Sciatic nerve (tissue), 2 donors: ENCODE measurements at regions not wholly inside any gene's neighbourhood (a gene's known extent, or its start where the extent isn't known, plus 50 kb on each side); places are given as distances from the start of the nearest gene placed in this dataset.

ENCODE experiments used
- ATAC-seq: fragments of 200-7000 bp; cut with Tn5 transposase; one replicate; pipeline ENCODE4 v1.9.1; 2020; ENCODE audit warnings: mild to moderate bottlenecking, moderate library complexity
- DNase-seq: peaks from one replicate; pipeline ENCODE4 v3.0.0-alpha.2; 2020; ENCODE audit warnings: low spot score
- intact Hi-C: fragments of 100-400 bp; cut with DNase I; formaldehyde crosslinking; loops from one replicate; pipeline ENCODE4 v1.14.2; 2022
- donor health status: DM: no; HTN: no; CAD: no.
- donor health status: DM: no; HTN: no; CAD: no.

DNA sequence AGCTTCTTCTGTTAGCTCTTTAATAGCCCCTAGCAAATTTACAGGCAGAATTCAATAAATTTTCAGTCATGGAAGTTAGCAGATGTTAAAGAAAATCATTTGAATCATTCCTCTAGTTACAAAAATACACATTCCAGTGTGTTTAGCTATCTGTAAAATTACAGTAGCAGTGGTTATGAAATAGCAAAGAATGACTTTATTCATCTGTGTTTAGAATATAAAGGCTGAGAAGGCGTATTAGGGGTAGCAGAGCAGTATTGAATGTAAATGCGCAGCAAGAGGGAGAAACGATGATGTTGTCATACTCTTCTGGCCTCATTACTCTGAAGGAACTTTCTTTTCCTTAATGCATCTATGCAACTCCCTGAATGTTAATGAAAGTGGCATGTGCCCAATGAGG lies 106.2 kb upstream of the CYYR1 start:
- intact Hi-C loops = no loop called here
- DNase-seq = no peak
- no peak for ATAC-seq

DNA sequence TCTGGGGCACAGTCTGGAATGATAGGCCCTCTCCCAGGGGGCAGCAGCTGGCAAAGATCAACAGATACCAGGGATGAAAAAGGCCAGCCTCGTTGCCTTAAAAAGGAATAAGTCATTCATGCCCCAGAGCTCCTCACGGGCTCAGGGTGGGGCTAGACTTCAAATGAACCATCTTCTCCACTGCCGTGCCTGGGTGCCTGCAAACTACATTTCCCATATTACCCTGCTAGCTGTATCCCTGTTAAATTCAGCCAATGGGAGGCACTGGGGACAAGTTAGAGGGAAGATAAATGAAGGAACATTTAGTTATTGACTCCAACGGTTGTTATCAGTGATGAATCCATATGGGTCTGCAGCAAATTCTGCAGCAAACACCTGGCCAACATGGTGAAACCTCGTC lies 101.2 kb upstream of the CYYR1 start:
- DNase-seq (no peak), ATAC-seq (no peak)
- intact Hi-C loops = no loop called here

DNA sequence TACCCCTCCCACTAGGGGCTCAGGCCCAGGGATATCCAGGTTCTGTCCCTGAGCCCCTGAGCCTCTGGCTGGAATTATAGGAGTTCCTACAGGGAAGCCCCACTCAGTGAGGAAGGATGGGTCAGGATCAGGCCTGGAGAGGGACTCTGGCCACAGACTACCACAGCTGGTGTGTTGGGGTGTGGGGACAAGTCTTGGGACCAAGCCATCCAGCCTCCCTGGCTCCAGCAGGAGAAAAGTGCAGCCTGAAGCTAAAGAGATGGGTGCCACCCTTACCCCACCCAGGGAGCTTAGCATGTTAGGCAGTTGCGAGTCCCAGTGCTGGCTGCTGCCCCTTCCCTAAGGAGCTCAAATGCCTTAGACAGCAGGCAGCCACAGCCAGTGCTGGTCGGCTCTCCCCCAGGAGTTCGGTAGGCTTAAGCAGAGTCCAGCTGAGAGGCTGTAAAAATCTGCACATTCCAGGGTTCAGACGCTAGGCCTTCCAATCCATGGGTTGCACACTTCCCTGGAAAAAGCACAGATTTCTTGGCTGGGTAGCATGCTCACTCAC lies 96.2 kb upstream of the CYYR1 start:
- no peak for ATAC-seq
- intact Hi-C loops = no loop called here
- no peak for DNase-seq

DNA sequence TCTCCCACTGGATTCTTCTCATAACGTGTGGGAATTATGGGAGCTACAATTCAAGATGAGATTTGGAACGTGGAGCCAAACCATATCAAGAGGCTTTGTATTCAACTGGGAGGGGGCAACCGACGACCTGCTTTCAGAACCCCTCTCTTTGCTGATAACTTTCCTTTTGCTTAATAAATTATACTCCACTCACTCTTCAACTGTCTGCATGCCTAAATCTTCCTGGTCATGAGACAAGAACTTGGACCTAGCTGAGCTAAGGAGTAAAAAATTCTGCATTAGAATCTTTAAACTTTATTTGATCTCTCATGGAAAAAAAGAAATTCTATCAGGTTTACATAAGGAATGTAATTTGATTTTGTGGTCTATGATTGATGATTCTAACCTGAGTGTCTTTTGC lies 86.7 kb upstream of the CYYR1 start:
- DNase-seq = no peak
- intact Hi-C loops = no loop called here
- ATAC-seq = no peak

DNA sequence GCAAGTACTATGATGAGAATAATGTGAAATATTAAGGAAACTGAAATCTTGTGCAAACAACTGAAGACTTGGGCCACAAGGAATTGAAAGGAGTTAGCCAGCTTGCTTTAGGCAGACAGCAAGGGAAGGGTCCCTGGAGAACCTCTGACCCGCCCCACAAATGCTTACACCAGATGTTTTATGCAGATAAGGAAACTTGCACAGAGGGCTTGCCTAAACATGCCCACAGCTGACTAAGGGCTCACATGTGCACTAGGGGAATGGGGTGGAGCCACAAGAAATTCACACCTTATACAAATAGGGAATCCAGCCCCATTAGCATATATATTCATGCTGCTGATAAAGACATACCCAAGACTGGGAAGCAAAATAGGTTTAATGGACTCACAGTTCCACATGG lies 86.1 kb upstream of the CYYR1 start:
- ATAC-seq = no peak
- intact Hi-C loops = no loop called here
- no peak for DNase-seq

DNA sequence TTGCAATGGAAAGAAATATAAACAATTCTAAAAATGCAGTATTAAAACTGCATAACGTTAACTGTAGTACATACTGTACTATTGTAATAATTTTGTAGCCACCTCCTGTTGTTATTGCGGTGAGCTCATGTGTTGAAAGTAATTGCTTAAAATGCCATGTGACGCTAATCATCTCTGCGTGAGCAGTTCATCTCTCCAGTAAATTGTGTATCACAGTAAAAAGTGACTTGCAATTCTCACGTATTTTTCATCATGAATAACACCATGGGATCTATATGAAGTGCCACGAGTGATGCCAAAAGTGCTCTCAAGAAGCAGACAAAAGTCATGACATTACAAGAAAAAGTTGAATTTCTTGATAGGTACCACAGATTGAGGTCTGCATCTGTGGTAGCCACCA lies 82.4 kb upstream of the CYYR1 start:
- DNase-seq = no peak
- ATAC-seq = no peak
- intact Hi-C loops = no loop called here

GRCh38 chr21:26653430-26653829 lies 80.3 kb upstream of the CYYR1 start:
- no peak for ATAC-seq
- no peak for DNase-seq
- intact Hi-C loops = no loop called here

DNA sequence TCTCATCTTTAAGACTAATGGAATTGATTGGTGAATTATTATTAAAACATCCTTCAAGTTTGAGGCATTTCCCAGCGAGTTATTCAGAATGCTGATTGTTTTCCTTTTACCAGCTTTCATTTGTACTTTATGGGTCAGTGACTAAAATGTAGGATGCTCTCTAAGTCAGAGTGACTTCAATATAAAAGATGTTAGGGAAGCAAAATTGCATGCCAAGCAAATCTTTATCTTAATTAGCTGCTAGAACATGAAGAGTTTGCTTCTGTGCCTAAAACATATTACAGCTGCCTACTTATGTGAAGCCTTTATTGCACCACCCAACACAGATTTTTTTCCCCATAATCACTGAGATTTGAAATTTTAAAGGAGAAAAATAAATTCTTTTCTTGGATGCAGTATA lies 79.8 kb upstream of the CYYR1 start:
- ATAC-seq = no peak
- intact Hi-C loops = no loop called here
- no peak for DNase-seq

DNA sequence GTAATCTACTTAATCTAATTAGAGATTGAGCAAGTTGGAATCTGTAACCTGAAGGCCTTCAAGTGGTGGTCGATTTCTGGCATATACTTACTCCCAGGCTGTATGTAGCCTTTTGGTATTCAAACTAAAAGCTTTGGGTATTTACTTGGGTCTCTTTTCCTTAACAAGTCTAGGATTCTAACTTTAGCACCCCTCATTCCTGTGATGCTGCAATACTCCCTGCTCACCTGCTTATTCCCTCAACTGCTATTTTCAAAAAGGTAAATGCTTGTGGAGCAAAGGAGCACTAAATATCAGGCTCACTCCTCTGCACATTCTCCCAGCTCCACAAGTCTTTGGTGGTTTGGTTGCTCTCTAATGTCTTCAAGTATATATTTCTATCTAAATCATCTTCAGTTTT lies 68.0 kb upstream of the CYYR1 start:
- intact Hi-C loops = no loop called here
- DNase-seq (no peak), ATAC-seq (no peak)

- ATAC-seq = no peak
- intact Hi-C loops = no loop called here
Measured at GRCh38 chr21:26637201-26637745, 64.2 kb upstream of the CYYR1 start.

GRCh38 chr21:26635681-26636080 lies 62.6 kb upstream of the CYYR1 start:
- no peak for DNase-seq
- intact Hi-C loops = no loop called here
- no peak for ATAC-seq

More at GRCh38 chr21:26637201-26637745, 64.2 kb upstream of the CYYR1 start:
- DNase-seq = no peak

DNA sequence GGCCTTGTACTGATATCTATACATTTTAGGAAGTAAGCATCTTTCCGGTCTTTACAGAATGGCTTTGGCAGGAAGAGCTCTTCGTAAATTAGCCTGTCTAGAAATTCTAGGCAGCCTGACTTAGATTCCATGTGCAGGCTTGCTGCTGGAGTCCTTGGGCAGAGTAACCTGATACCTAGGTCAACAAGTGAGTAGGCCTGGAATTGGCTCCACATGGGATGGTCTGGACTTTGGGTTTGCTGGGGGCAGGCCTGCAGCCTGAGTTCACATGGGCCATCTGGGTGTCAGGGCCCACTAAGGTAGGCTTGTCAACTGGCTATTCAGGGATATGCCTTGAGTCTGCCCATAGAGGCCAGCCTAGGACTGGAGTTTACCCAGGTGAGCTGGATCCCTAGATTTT lies 59.6 kb upstream of the CYYR1 start:
- ATAC-seq (peak; percentile 20), DNase-seq (no peak)
- intact Hi-C loops = no loop called here

DNA sequence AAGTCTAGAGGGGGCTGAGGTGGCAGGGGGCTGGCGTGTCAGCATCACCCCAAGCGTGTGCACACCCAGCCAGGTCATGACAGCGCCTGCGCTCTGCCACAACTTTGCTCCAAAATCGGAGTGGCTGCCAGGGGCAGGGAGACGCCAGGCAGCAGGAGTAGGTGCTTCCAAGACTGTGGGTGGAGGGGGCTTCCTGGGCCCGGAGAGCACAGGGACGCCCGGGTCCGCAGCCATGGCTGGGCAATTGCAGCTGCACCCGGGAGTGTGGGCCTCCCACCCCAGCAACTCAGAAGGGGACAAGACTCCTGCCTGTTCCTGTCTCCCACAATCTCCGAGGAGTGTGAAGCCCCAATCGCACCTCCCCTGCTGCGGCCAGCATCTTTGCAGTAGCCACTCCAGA lies 53.1 kb upstream of the CYYR1 start:
- intact Hi-C loops = no loop called here
- no peak for ATAC-seq
- DNase-seq = no peak

GRCh38 chr21:26624983-26625519 lies 52.0 kb upstream of the CYYR1 start:
- ATAC-seq = no peak
- intact Hi-C loops = no loop called here
- DNase-seq = no peak
